ENCODE measurements at regions not wholly inside any gene's neighbourhood (a gene's known extent, or its start where the extent isn't known, plus 50 kb on each side); places are given as distances from the start of the nearest gene placed in this dataset.

- Mint-ChIP-seq H3K36me3 (ENCODE audit: low read depth) (no peaks in the 10 kb centered on the region), H3K4me1 (no peaks in the 10 kb centered on the region), H3K27me3 (no peaks in the 10 kb centered on the region), H3K27ac (no peak overlapping the region), H3K9me3 (no peaks in the 10 kb centered on the region), H3K4me3 (no peak overlapping the region)
- intact Hi-C loops (cut with micrococcal nuclease): no loop called here
- DNase-seq (no peak), ATAC-seq (ENCODE audit: low read depth) (no peak)
- POLR2A ChIA-PET: no interaction called here
- CTCF ChIA-PET: no interaction called here
- TF ChIP-seq, protein P1, sequence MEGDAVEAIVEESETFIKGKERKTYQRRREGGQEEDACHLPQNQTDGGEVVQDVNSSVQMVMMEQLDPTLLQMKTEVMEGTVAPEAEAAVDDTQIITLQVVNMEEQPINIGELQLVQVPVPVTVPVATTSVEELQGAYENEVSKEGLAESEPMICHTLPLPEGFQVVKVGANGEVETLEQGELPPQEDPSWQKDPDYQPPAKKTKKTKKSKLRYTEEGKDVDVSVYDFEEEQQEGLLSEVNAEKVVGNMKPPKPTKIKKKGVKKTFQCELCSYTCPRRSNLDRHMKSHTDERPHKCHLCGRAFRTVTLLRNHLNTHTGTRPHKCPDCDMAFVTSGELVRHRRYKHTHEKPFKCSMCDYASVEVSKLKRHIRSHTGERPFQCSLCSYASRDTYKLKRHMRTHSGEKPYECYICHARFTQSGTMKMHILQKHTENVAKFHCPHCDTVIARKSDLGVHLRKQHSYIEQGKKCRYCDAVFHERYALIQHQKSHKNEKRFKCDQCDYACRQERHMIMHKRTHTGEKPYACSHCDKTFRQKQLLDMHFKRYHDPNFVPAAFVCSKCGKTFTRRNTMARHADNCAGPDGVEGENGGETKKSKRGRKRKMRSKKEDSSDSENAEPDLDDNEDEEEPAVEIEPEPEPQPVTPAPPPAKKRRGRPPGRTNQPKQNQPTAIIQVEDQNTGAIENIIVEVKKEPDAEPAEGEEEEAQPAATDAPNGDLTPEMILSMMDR (IDR thresholded peaks at IDR 0.05): no peak
Observed at GRCh38 chr3:154900816-154901215, 179.3 kb upstream of the MME start.

- Mint-ChIP-seq H3K27ac (no peak overlapping the region), H3K9me3 (peaks cover 3% of the 10 kb centered on the region), H3K4me3 (no peak overlapping the region), H3K36me3 (ENCODE audit: low read depth) (no peaks in the 10 kb centered on the region), H3K27me3 (no peaks in the 10 kb centered on the region), H3K4me1 (no peaks in the 10 kb centered on the region)
- no peak for ATAC-seq (ENCODE audit: low read depth)
- DNase-seq: no peak
- POLR2A ChIA-PET: no interaction called here
- TF ChIP-seq, protein P1 (IDR thresholded peaks at IDR 0.05): no peak
- CTCF ChIA-PET: no interaction called here
- intact Hi-C loops (cut with micrococcal nuclease): no loop called here
Observed at GRCh38 chr3:154898916-154899315, 181.2 kb upstream of the MME start.

DNA sequence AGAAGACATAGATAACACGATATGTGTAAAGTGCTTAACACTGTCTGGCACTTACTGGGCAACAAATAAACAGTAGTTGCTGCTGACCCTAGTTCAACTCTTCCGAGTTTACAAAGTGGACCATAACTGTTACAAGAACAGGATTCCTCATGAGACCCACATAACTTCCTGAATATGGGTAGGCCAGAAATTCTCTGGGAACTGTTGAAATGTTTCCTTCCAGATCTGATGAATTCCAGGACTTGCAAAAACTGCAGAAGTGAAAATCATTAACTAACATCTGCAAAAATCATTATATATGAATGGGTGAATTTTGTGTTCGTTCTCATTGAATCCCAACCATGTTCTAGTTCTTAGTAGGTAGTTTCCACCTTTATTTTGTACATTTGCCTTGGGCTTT lies 181.7 kb upstream of the MME start:
- Mint-ChIP-seq H3K9me3 (peaks cover 3% of the 10 kb centered on the region), H3K27me3 (no peaks in the 10 kb centered on the region), H3K4me3 (no peak overlapping the region), H3K4me1 (no peaks in the 10 kb centered on the region), H3K36me3 (ENCODE audit: low read depth) (no peaks in the 10 kb centered on the region), H3K27ac (no peak overlapping the region)
- TF ChIP-seq, protein P1 (IDR thresholded peaks at IDR 0.05): no peak
- ChIA-PET POLR2A (no interaction called here), CTCF (no interaction called here)
- ATAC-seq (ENCODE audit: low read depth) (no peak), DNase-seq (no peak)
- intact Hi-C loops (cut with micrococcal nuclease): no loop called here

GRCh38 chr3:154893813-154894212 lies 186.3 kb upstream of the MME start:
- no peak for DNase-seq
- H3K4me1 Mint-ChIP-seq: no peaks in the 10 kb centered on the region
- no peak overlapping the region for H3K27ac Mint-ChIP-seq
- no peaks in the 10 kb centered on the region for H3K36me3 Mint-ChIP-seq (ENCODE audit: low read depth)
- ATAC-seq (ENCODE audit: low read depth): no peak
- TF ChIP-seq, protein P1 (IDR thresholded peaks at IDR 0.05): no peak
- no peaks in the 10 kb centered on the region for H3K27me3 Mint-ChIP-seq
- ChIA-PET CTCF (no interaction called here), POLR2A (no interaction called here)
- intact Hi-C loops (cut with micrococcal nuclease): no loop called here
- H3K4me3 Mint-ChIP-seq: no peak overlapping the region
- peaks cover 7% of the 10 kb centered on the region for H3K9me3 Mint-ChIP-seq

GRCh38 chr3:154889227-154889634 lies 190.9 kb upstream of the MME start:
- H3K36me3 Mint-ChIP-seq (ENCODE audit: low read depth): no peaks in the 10 kb centered on the region
- ATAC-seq (ENCODE audit: low read depth): no peak
- TF ChIP-seq, protein P1 (IDR thresholded peaks at IDR 0.05): no peak
- H3K4me3 Mint-ChIP-seq: no peak overlapping the region
- H3K27ac Mint-ChIP-seq: no peak overlapping the region
- intact Hi-C loops (cut with micrococcal nuclease): no loop called here
- POLR2A ChIA-PET: no interaction called here
- H3K9me3 Mint-ChIP-seq: peaks cover 9% of the 10 kb centered on the region
- no peak for DNase-seq
- H3K27me3 Mint-ChIP-seq: no peaks in the 10 kb centered on the region
- H3K4me1 Mint-ChIP-seq: no peaks in the 10 kb centered on the region
- CTCF ChIA-PET: no interaction called here

Data from activated B cell treated with CpG ODN at 0.5 μM for 24 hours (primary cell).